Fibroblast of skin of abdomen (primary cell): ENCODE measurements at regions not wholly inside any gene's neighbourhood (a gene's known extent, or its start where the extent isn't known, plus 50 kb on each side); places are given as distances from the start of the nearest gene placed in this dataset.

Source experiments
- DNase-seq: peaks from one replicate; pipeline ENCODE4 v3.0.0-alpha.2; 2013

- no peak for DNase-seq
Observed at GRCh38 chr13:75920536-75920935, 284.4 kb downstream of the LMO7 start.

- no peak for DNase-seq
Observed at GRCh38 chr13:75919660-75920199, 283.6 kb downstream of the LMO7 start.

GRCh38 chr13:75915066-75915465 is 278.9 kb downstream of the LMO7 start:
- no peak for DNase-seq

- no peak for DNase-seq
Observed at GRCh38 chr13:75913925-75914324, 277.8 kb downstream of the LMO7 start.

GRCh38 chr13:75910591-75910990 is 274.5 kb downstream of the LMO7 start:
- DNase-seq: peak; percentile 9
